ENCODE measurements at regions not wholly inside any gene's neighbourhood (a gene's known extent, or its start where the extent isn't known, plus 50 kb on each side); places are given as distances from the start of the nearest gene placed in this dataset.

DNA sequence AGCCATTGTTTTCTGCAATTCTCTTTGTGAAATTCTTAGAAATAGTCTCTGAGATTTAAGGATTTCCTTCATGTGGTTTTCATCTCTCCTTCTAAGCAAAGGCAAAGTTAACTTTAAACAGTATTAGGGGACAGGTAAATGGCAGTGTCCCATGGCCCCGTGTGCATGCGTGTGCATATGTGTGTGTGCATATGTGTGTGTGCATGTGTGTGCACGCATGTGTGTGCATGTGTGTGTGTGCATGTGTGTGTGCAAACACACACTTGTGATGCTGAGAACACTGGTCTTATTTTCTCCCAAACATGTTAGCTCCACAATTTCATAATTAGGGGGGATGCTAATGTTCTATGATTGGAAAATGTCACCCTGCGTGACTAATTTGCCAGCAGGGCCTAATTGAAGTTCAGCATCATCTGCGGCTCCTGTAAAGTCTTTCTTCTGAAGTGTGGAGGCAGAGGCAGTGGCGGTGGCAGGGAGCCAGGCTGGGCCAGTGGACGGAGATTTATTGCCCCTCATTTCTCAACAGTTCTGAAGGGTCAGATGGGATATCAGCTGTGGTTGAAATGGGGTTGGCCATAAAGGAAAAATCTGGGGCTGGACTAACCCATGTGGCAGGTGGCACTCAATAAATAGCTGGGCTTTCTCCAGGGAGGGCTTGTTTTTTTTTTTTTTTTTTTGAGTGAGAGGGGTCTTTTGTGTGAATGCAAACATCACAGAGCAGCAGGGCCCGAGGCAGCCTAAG lies 289.3 kb upstream of the PODXL start:
- Histone ChIP-seq H3K9me3 (no peaks in the 10 kb centered on the region), H3K27me3 (no peaks in the 10 kb centered on the region), H3K4me1 (no peaks in the 10 kb centered on the region), H3K4me3 (no peak overlapping the region), H3K36me3 (no peaks in the 10 kb centered on the region), H3K27ac (no peak overlapping the region)
- intact Hi-C loops (cut with DNase I) = no loop called here
- 55% methylated on average over 8 of the region's 8 CpGs for WGBS (ENCODE audit: insufficient coverage, low coverage, low lambda C conversion rate, missing lambda C conversion rate)
- TF ChIP-seq POLR2A (IDR thresholded peaks at IDR 0.05) = no peak
- TF ChIP-seq, protein P1, sequence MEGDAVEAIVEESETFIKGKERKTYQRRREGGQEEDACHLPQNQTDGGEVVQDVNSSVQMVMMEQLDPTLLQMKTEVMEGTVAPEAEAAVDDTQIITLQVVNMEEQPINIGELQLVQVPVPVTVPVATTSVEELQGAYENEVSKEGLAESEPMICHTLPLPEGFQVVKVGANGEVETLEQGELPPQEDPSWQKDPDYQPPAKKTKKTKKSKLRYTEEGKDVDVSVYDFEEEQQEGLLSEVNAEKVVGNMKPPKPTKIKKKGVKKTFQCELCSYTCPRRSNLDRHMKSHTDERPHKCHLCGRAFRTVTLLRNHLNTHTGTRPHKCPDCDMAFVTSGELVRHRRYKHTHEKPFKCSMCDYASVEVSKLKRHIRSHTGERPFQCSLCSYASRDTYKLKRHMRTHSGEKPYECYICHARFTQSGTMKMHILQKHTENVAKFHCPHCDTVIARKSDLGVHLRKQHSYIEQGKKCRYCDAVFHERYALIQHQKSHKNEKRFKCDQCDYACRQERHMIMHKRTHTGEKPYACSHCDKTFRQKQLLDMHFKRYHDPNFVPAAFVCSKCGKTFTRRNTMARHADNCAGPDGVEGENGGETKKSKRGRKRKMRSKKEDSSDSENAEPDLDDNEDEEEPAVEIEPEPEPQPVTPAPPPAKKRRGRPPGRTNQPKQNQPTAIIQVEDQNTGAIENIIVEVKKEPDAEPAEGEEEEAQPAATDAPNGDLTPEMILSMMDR (IDR thresholded peaks at IDR 0.05) = no peak
- no peak for DNase-seq
- ATAC-seq = no peak

DNA sequence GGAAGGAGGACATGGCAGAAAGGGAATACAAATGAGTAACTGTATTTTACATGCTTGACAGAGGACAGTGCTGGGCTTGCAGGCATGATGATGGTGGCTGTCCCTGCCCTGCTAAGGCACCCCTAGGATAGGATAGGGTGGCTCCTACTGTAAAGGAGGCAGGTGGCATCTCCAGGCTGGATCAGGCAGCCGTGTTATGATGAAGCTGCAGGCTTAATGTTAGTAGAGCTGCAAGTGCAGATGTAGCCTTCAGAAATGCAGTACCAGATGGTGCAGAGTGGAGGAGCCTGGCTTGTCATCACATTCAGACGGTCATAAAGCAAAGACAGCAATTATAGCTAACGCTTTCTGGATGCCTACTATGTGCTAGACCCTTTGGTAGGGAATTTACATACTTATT lies 287.9 kb upstream of the PODXL start:
- intact Hi-C loops (cut with DNase I) = no loop called here
- 26% methylated on average over 3 of the region's 3 CpGs for WGBS (ENCODE audit: insufficient coverage, low coverage, low lambda C conversion rate, missing lambda C conversion rate)
- TF ChIP-seq, protein P1 (IDR thresholded peaks at IDR 0.05) = no peak
- TF ChIP-seq POLR2A (IDR thresholded peaks at IDR 0.05) = no peak
- no peak overlapping the region for H3K27ac ChIP-seq
- no peaks in the 10 kb centered on the region for H3K36me3 ChIP-seq
- H3K27me3 ChIP-seq = no peaks in the 10 kb centered on the region
- DNase-seq (no peak), ATAC-seq (no peak)
- no peak overlapping the region for H3K4me3 ChIP-seq
- no peaks in the 10 kb centered on the region for H3K4me1 ChIP-seq
- no peaks in the 10 kb centered on the region for H3K9me3 ChIP-seq

- Histone ChIP-seq H3K9me3 (no peaks in the 10 kb centered on the region), H3K27me3 (no peaks in the 10 kb centered on the region), H3K4me3 (no peak overlapping the region), H3K4me1 (no peaks in the 10 kb centered on the region), H3K27ac (no peak overlapping the region), H3K36me3 (no peaks in the 10 kb centered on the region)
- intact Hi-C loops (cut with DNase I) = no loop called here
- WGBS (ENCODE audit: insufficient coverage, low coverage, low lambda C conversion rate, missing lambda C conversion rate) = 13% methylated on average over 6 of the region's 10 CpGs
- no peak for TF ChIP-seq POLR2A (IDR thresholded peaks at IDR 0.05)
- TF ChIP-seq, protein P1 (IDR thresholded peaks at IDR 0.05) = no peak
- no peak for DNase-seq
- peak in 1 of 4 donors; percentile 28 for ATAC-seq
These were observed 287.5 kb upstream of the PODXL start for GRCh38 chr7:131843898-131844331.

GRCh38 chr7:131839967-131840690 lies 283.7 kb upstream of the PODXL start:
- intact Hi-C loops (cut with DNase I) = no loop called here
- WGBS (ENCODE audit: insufficient coverage, low coverage, low lambda C conversion rate, missing lambda C conversion rate) = 49% methylated on average over 2 of the region's 4 CpGs
- TF ChIP-seq POLR2A (IDR thresholded peaks at IDR 0.05) = no peak
- TF ChIP-seq, protein P1 (IDR thresholded peaks at IDR 0.05) = no peak
- Histone ChIP-seq H3K4me3 (no peak overlapping the region), H3K27me3 (no peaks in the 10 kb centered on the region), H3K4me1 (no peaks in the 10 kb centered on the region), H3K9me3 (no peaks in the 10 kb centered on the region), H3K36me3 (no peaks in the 10 kb centered on the region), H3K27ac (no peak overlapping the region)
- no peak for ATAC-seq
- DNase-seq = no peak

Data from right lobe of liver (tissue), 6 donors.